ENCODE measurements at regions not wholly inside any gene's neighbourhood (a gene's known extent, or its start where the extent isn't known, plus 50 kb on each side); places are given as distances from the start of the nearest gene placed in this dataset.

- DNase-seq (ENCODE audit: insufficient read length, low spot score), result no peak
- no peak for FAIRE-seq
These were observed 97.2 kb downstream of the TRIM36 start for GRCh38 chr5:115072266-115073064.

DNA sequence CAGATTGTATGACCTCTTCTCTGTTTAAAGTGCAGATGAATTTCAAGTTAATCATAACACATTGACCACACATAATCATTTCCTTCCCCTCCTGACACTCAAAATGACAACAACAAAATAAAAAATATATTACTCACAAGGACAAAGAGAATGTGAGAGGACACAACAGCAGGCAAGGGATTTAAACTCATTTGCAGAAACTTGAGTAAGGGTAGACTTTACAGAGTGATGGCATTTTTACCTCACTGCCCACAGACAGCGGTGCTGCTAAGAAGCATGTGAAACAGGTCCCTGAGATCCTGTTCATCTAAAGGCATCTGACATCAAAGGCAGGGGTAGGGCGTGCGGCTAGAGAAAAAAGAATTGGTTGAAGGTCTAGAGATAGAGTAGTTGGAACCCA, 99.0 kb downstream of the TRIM36 start:
- DNase-seq (ENCODE audit: insufficient read length, low spot score) (no peak), FAIRE-seq (no peak)

DNA sequence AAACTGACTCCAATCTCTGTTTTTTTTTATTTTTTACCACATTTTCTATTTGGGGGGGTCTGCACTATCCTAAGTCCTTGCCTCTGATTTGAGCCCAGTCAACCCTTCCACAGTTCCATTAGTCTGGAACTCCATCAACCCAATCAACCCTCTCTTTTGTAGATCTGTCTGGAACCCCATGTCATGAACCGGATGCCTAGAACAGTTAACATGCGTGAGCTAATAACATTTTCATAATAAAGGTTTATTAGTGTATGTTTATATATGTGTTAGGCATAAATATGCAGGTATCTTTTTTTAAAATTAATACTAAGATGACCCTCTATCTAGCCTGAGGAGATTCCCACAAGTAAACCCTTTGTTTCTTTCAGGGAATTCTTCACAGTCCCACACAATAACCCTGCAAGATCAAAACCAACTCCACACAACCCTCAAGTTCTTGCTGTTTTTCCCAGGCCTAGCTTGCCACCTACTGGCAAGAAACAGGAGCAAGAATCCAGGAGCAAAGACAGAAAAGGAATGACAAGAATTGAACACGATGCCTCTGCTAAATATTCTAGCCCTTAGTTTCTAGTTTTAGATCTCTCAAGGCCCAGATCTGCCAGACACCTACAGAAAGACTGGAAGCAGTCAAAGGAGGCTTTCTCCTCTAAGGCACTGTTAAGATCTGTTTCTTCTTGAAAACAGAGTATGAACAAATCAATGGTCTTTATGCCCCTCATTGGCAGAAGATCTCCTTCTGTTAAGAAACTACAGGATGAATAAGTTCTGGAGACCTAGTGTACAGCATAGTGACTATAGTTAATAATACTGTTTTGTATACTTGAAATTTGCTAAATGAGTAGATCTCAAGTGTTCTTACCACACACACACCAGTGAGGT, 100.4 kb downstream of the TRIM36 start:
- FAIRE-seq (no peak), DNase-seq (ENCODE audit: insufficient read length, low spot score) (no peak)

DNA sequence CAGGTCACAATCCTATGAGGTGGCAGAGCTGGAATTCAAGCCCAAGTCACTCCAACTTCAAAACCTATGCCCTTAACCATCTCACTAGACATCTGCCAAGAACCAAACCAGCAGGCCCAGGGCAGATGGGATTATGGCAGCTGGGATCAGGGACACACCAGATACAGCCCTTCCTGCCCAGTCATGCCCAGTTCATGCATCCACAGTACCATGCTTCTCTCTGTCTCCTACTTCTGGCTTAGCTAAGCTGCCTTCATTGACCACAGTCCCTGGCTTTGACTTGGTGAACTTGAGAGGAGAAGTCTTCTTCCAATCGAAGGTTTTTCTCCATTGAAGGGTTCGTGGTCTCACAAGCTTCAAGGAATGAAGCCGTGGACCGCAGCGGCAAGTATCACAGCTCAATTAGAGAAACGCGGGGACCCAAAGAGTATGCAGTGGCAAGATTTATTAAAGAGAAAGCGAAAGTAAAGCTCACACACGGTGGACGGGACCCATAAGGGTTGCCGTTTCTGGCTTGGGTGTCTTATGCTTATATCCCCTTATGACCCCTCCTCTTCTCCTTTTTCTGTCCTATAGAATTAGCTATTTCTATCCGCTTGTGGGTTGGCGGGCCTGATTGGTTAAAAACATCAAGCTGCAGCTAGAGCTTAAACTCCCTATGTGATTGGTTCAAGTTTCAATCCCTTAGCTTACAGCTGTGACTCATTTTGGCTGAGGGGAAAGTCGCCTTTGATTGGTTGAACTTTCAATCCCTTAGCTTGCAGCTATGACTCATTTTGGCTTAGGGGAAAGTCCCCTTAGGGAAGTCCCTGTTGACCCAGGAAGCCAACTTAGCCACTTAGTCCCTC, 101.2 kb downstream of the TRIM36 start:
- DNase-seq (ENCODE audit: insufficient read length, low spot score) (no peak), FAIRE-seq (peak; percentile 8)

DNA sequence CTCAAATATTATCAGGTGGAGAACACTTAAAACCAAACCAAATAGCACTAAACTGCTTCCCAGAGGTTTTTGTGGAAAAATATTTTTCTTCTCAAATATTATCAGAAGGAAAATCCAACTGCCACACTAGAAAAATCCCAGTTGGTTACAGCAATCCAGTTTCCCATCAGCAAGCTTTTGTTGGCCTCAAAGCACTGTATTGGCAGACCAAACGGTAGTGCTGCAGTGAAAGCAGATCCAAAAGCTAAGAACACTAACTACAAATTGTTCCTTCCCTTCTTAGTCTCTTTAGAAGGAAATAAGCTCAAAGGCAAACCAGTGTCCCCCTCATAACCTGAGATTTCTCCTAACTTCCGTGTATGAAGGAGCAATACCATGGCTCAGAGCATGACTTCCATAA, 105.3 kb downstream of the TRIM36 start:
- FAIRE-seq (no peak), DNase-seq (ENCODE audit: insufficient read length, low spot score) (no peak)

- FAIRE-seq (no peak), DNase-seq (ENCODE audit: insufficient read length, low spot score) (no peak)
These were observed 115.2 kb downstream of the TRIM36 start for GRCh38 chr5:115054387-115054951.

DNA sequence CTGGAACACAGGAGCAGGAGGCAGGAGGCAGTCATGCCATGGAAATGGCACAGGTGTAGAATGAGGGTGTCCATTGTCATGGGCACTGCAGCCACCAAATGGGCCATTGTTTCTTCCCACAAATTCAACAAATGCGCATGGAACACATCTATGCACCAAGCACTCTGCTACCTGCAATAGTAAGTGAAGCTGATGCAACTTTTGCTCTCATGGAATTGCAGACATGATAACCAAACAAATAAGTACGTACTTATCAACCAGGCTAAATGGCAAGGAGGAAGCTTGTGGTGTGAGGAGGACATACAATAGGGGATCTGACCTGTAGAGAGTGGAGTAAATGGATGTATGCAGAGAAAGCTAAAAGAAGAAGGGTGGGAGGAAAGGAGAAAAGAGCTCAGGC, 116.8 kb downstream of the TRIM36 start:
- DNase-seq (ENCODE audit: insufficient read length, low spot score) (no peak), FAIRE-seq (no peak)

DNA sequence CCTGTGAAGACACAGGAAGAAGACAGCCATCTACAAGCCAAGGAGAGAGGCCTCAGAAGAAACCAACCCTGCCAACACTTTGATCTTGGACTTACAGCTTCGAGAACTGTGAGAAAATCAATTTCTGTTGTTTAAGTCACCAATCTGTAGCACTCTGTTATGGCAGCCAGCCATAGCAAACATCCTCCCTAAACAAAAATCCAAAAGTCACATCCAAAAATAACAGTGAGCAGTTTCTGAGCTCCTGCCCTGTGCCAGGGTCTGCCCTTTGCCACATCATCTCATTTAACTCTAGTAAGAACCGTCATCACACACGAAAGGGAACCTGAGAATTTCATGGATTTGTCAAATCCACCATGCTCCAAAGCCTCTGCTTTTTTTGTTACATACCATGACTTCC, 118.8 kb downstream of the TRIM36 start:
- FAIRE-seq, result no peak
- no peak for DNase-seq (ENCODE audit: insufficient read length, low spot score)

- DNase-seq (ENCODE audit: insufficient read length, low spot score) (no peak), FAIRE-seq (no peak)
These were observed 135.8 kb downstream of the TRIM36 start for GRCh38 chr5:115033861-115034260.

GRCh38 chr5:115028557-115028956, 141.2 kb downstream of the TRIM36 start:
- DNase-seq (ENCODE audit: insufficient read length, low spot score) (no peak), FAIRE-seq (no peak)

DNA sequence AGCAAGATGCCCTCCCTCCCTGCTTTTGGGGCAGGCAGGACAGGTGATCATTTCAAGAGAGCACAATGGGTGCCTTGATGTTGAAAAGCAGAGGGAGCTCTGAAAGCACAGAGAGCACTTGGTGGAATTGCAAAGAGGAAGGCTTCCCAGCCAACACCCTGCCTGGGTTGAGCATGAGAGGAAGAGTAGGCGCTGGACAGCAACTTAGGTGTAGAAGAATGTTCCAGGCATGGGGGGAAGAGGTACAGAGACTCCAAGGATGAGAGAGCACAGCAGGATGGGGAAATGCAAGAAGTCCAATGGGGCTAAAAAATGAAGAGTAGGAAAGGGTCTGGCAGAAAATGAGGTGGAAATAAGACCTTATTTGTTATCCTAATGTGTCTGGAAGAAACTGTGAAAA, 144.8 kb downstream of the TRIM36 start:
- FAIRE-seq (no peak), DNase-seq (ENCODE audit: insufficient read length, low spot score) (no peak)

DNA sequence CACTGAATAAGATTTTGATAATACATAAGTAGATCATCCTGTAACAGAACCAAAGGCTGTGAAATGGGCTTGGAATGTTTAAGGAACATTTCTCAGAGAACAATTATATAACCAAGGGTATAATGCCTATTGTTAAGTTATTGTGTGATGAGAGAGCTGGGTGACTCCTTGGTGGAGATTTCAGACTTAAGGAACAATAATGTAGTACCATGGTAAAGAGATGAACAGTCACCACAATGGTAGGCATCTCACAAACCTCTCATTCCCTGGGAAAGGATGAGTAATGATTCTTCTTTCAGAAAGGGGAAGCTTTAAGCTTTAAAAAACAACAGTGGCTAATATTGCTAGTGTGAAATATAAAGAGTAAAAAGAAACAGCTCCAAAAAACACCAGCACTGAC, 147.4 kb downstream of the TRIM36 start:
- FAIRE-seq (no peak), DNase-seq (ENCODE audit: insufficient read length, low spot score) (no peak)

DNA sequence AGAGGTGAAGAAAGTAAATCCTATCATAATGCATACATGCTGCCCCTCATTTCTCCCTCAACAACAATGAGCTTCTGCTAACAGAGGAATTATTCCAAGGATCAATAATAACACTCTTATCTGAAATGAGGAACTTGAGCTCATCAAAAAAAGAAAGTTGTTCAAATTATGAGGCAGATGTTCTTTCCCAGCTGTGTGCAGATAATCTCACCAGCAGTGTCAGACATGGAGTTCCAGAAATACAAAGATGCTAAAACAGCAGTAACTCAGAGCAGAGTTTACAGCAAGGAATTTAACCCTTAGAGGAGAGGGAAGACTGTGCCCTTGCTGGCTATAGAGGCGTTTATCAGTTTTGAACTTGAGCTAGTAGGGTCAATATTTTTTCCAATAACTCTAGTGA, 153.1 kb downstream of the TRIM36 start:
- FAIRE-seq (no peak), DNase-seq (ENCODE audit: insufficient read length, low spot score) (no peak)

DNA sequence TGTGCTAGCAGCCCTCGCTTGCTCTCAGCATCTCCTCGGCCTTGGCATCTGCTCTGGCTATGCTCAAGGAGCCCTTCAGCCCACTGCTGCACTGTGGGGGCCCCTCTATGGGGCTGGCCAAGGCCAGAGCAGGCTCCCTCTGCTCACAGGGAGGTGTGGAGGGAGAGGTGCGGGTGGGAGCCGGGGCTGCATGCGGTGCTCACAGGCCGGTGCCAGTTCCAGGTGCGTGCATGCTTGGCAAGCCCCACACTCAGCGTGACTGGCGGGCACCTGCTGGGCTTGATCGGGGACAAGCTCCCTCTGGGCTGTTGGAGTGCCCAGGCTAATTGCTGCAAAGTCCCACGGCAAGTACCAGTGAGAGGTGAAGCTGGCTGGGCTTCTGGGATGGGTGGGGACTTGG, 170.5 kb downstream of the TRIM36 start:
- DNase-seq (ENCODE audit: insufficient read length, low spot score) (no peak), FAIRE-seq (no peak)

DNA sequence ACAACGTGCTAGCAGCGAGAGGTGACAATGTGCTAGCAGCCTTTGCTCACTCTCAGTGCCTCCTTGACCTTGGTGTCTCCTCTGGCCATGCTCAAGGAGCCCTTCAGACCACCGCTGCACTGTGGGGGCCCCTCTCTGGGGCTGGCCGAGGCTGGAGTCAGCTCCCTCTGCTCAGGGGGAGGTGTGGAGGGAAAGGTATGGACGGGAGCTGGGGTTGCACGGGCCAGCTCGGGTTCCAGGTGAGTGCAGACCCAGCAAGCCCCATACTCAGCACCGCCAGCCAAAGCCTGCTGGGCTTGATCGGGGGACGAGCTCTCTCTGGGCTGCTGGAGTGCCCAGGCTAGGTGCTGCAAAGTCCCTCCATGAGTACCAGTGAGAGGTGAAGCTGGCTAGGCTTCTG, 180.2 kb downstream of the TRIM36 start:
- FAIRE-seq, result no peak
- no peak for DNase-seq (ENCODE audit: insufficient read length, low spot score)

GRCh38 chr5:114988096-114988495, 181.6 kb downstream of the TRIM36 start:
- no peak for FAIRE-seq
- no peak for DNase-seq (ENCODE audit: insufficient read length, low spot score)

DNA sequence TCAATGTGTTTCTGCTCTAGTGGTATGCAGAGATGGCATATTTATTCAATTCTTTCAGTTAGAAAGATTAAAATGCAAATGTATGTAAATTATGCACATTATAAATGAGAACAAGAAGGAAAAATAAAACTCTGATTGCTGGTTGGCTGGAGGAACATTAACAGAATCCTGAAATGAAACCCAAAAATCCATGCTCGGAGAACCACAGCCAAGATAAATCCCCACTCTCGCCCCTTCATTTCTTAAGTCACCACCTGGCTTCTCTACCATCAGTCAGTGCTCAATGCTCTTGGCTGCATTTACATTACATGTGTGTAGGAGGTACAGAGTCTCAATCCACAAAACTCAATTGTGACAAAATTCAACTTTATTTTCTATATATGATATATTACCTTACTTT, 184.9 kb downstream of the TRIM36 start:
- FAIRE-seq (no peak), DNase-seq (ENCODE audit: insufficient read length, low spot score) (no peak)

- FAIRE-seq (no peak), DNase-seq (ENCODE audit: insufficient read length, low spot score) (no peak)
These were observed 188.6 kb downstream of the TRIM36 start for GRCh38 chr5:114981111-114981510.

- DNase-seq (ENCODE audit: insufficient read length, low spot score) (no peak), FAIRE-seq (no peak)
These were observed 191.6 kb downstream of the TRIM36 start for GRCh38 chr5:114977979-114978573.

DNA sequence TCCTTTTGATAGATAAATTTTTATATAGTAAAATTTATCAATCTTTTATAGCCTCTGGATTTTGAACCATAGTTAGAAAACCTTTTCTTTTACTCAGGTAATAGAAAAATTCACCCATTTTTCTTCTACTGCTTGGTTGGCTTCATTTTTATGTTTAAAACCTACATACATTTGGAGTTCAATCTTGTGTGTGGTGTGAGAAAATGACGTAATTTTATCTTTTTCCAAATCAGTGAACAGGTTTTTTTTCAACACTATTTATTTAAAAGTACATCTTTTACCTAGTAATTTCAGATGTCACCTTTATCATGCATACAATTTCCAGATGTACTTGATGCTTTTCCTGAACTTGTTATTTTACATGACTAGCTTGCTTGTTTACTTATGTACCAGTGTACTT, 200.2 kb downstream of the TRIM36 start:
- DNase-seq (ENCODE audit: insufficient read length, low spot score) (no peak), FAIRE-seq (no peak)
